ENCODE measurements at regions not wholly inside any gene's neighbourhood (a gene's known extent, or its start where the extent isn't known, plus 50 kb on each side); places are given as distances from the start of the nearest gene placed in this dataset.

GRCh38 chr2:221143231-221143630 is 428.9 kb downstream of the EPHA4 start:
- no peak for DNase-seq (ENCODE audit: low read depth in 2 of 2)

DNA sequence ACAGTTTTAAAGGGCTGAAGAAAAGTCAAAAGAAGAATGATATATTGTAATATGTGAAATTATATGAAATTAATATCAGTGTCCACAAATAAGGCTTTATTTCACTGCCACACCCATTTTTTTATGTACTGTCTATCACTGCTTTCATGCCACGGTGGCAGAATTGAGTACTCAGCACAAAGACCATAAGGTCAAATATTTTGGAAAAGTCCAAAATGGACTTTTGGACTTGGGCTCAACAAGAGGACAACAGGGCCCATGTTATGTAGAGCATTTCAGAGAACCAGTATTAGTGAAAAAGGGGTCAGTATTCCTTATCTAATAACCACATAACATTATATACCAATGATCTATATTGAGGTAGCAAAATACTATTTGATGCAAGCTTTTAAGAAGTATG is 427.2 kb downstream of the EPHA4 start:
- no peak for DNase-seq (ENCODE audit: low read depth in 2 of 2)

GRCh38 chr2:221145396-221145795 is 426.7 kb downstream of the EPHA4 start:
- DNase-seq (ENCODE audit: low read depth in 2 of 2), result no peak

DNA sequence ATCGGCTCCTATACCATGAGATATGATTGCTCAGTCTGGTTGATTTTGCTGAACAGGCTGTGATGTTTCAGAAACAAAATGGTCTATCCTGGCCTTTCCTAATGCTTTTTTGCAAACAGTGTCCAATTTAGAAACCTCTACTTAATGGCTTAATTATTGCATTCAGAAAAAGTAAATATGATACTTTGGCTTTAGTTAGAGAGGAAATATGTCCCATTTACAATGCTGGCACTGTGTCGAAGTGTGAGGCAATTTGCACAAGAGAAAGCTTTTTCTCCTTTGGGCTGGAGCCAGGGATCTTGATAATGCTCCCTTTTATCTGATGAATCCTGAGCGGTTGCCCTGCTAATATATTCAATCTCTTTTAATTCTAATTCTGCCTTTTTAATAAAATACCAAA is 418.9 kb downstream of the EPHA4 start:
- DNase-seq (ENCODE audit: low read depth in 2 of 2), result no peak

DNA sequence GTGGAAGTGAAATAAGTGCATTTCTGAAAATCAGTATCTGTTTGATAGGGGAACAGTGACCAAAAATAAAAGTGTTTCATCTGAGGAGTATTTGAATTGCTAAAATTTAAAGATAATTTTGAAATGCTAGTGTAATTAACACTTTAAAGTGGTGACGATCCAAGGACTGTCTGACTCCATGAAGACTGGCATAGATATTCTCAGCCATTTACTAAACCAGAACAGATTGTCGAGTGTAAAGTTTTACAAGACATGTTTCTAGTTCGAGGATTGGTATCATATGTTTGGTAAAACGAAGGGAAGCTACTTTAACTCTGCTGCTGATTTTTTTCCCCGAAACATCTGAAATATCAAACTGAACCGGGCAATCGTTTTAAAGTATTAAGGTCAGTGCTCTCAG is 417.9 kb downstream of the EPHA4 start:
- DNase-seq (ENCODE audit: low read depth in 2 of 2), result no peak

GRCh38 chr2:221156062-221156734 is 415.9 kb downstream of the EPHA4 start:
- no peak for DNase-seq (ENCODE audit: low read depth in 2 of 2)

GRCh38 chr2:221161186-221161585 is 410.9 kb downstream of the EPHA4 start:
- no peak for DNase-seq (ENCODE audit: low read depth in 2 of 2)

DNA sequence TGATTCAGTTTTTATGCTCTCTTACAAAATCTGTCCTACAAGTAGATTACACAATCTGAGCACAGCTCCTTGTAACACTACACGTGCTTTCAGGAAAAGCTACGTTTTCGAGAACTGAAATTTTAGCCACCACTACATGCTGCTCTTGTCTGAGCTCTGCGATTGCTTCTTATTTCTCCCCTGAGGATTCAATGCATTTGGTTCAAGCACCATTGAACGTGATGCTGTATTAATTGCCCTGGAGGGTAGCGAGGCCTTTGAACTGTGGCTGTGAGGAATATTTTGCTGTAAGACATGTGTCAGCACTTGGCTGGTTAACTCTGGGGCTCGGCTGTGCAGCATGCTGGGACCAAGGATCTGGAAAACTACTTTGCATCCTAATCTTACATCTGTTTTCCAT is 405.8 kb downstream of the EPHA4 start:
- DNase-seq (ENCODE audit: low read depth in 2 of 2), result no peak

DNA sequence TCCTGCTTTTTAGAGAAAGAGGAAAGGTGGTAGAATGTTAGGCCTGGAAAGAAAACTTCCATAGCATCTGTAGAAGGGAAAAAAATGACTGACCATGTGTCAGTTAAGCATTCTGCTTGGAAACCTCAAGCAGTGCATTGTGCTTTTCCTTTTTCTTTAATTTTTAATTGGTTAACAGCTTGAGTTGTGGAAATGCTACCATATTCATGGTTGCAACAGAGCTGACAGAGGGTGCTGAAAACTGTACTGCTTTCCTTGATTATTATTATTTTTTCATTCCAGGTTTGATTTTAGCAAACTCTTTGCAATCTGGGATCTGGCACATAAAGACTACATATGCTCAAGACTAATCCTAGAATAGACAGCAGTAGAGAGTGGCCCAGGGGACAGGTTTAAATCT is 404.5 kb downstream of the EPHA4 start:
- DNase-seq (ENCODE audit: low read depth in 2 of 2), result no peak

DNA sequence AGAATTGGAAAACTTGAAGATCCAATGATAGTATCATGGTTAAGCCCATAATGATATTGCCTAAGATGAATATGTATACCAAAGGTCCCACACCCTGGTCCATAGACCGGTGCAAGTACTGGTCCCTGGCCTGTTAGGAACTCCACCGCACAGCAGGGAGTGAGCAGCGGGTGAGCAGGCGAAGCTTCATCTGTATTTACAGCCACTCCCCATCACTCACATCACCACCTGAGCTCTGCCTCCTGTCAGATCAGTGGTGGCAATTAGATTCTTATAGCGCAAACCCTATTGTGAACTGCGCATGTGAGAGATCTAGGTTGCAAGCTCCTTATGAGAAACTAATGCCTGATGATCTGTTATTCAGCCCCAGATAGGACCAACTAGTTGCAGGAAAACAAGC is 402.4 kb downstream of the EPHA4 start:
- no peak for DNase-seq (ENCODE audit: low read depth in 2 of 2)

DNA sequence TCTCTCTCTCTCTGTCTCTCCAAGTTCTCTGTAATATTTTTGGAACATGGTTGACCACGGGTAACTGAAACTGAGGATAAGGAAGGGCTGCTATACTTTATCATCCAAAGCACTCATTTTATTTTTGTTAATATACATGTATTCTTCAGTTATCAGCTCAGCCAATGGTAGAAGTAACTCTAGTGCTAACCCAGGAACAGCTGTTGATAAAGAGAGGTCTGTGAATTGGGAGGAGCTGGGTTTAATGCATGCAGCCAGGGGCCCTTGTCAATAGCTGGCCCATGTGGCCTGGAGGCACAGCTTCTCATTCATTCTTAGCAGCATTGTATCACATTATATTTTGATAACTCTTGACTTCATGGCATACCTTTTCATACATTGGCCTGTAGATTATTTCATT is 401.6 kb downstream of the EPHA4 start:
- DNase-seq (ENCODE audit: low read depth in 2 of 2), result no peak

- DNase-seq (ENCODE audit: low read depth in 2 of 2), result no peak
Observed at GRCh38 chr2:221176667-221177066, 395.4 kb downstream of the EPHA4 start.

- DNase-seq (ENCODE audit: low read depth in 2 of 2), result no peak
Observed at GRCh38 chr2:221178139-221178538, 394.0 kb downstream of the EPHA4 start.

DNA sequence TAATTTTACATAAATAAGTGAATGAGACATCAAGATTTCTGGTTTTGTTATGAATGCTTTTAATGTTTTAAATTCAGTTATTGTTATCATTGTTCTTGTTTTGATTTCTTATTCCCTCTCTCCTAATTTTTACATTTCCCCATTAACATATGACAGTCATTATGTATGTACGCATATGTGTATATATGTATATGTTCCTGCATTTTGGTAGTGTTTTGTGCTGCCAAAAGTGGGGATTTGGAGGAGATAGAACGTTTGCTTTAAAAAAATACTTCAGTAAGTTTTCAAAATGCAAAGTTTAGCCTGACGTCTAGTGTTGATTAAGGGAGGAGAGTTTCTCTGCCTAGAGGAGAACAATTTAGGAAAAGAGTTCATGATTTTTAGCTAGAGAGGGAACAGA is 385.2 kb downstream of the EPHA4 start:
- no peak for DNase-seq (ENCODE audit: low read depth in 2 of 2)

- no peak for DNase-seq (ENCODE audit: low read depth in 2 of 2)
Observed at GRCh38 chr2:221189431-221190067, 382.6 kb downstream of the EPHA4 start.

GRCh38 chr2:221195829-221196228 is 376.3 kb downstream of the EPHA4 start:
- DNase-seq (ENCODE audit: low read depth in 2 of 2), result no peak

DNA sequence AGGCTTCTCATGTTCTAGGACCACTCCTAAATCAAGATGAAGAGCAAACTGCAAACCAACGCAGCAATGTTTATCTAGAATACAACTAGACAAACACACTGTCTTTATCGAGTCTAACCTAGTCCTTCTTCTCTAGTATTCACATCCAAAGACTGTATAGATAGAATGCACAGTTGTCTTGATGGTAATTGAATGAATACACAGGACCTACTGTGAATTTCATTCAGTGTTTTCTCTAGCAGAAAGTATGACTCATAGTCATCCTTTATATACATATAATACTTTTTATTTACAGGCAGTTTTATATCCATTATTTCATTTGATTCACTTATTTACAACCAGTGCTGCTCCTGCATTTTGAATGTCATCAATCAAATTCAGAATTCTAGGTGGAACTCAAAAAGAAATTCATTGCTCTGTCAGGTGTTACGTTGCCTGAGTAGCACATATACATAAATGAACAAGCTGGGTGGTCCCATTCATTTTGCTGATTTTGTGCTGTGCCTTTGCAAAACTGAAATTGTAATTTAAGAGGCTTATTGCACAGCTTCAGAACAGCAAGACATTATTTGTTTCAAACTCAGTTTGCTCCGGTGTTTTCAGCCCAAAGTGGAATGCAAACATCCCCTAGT is 374.8 kb downstream of the EPHA4 start:
- no peak for DNase-seq (ENCODE audit: low read depth in 2 of 2)

GRCh38 chr2:221198309-221198708 is 373.8 kb downstream of the EPHA4 start:
- no peak for DNase-seq (ENCODE audit: low read depth in 2 of 2)

GRCh38 chr2:221200184-221200839 is 371.8 kb downstream of the EPHA4 start:
- no peak for DNase-seq (ENCODE audit: low read depth in 2 of 2)

DNA sequence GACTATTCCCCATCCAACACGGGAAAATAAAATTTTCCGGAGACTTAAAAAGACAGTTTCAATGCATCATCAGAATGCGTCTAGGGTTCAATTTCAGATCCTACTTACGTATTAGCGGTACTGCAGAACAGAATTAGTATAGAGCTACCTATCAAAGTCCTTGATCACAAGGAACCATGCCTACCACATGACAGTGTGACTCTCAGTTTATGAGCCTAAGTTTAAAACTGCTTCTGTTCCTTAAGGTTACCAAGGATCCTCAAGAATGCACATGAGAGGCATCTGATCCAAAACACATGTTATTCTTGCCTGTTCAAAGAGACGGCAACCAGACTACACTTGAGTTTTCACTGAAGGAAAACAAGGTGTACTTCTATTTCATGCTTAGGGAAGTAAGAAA is 369.7 kb downstream of the EPHA4 start:
- DNase-seq (ENCODE audit: low read depth in 2 of 2), result no peak

GRCh38 chr2:221203125-221203524 is 369.0 kb downstream of the EPHA4 start:
- no peak for DNase-seq (ENCODE audit: low read depth in 2 of 2)

GRCh38 chr2:221203856-221204255 is 368.2 kb downstream of the EPHA4 start:
- DNase-seq (ENCODE audit: low read depth in 2 of 2), result no peak

DNA sequence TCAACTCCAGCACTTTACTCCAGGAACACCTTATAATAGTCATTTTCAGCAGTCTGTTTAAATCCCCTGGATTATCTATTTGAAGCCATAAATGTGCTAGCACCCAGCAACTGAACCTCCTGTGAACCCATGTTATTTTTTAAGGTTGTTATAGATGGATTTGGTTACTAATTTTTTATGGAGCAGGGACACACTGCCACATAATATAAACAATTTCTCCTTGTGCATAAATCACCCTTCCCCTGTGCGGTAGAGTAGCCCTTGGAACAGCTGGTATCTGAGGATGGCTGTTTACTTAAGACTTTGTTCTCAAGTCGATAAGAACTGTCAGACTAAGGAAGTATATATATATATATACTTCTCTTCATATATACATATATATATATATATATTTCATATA is 367.4 kb downstream of the EPHA4 start:
- no peak for DNase-seq (ENCODE audit: low read depth in 2 of 2)
